HG02678 (cell line): ENCODE measurements at regions not wholly inside any gene's neighbourhood (a gene's known extent, or its start where the extent isn't known, plus 50 kb on each side); places are given as distances from the start of the nearest gene placed in this dataset.
A peak's percentile ranks its signal among the peaks of the same experiment; 100 is the strongest.

ENCODE experiments used
- ATAC-seq: cut with Tn5 transposase; IDR thresholded peaks from one replicate; pipeline ENCODE4 v1.9.1; 2021; ENCODE audit warnings: mild to moderate bottlenecking, moderate library complexity; ENCODE audit not compliant: unreplicated experiment

- ATAC-seq = no peak
These were observed 516.1 kb downstream of the ZIC1 start for GRCh38 chr3:147925272-147925671.

- no peak for ATAC-seq
These were observed 521.2 kb downstream of the ZIC1 start for GRCh38 chr3:147930232-147930807.

GRCh38 chr3:147934451-147935180 is 525.5 kb downstream of the ZIC1 start:
- ATAC-seq = no peak

- ATAC-seq = no peak
These were observed 528.2 kb downstream of the ZIC1 start for GRCh38 chr3:147937341-147937740.

GRCh38 chr3:147937891-147938290 is 528.7 kb downstream of the ZIC1 start:
- ATAC-seq = no peak

- no peak for ATAC-seq
These were observed 530.3 kb downstream of the ZIC1 start for GRCh38 chr3:147939425-147939824.

GRCh38 chr3:147939839-147940238 is 530.7 kb downstream of the ZIC1 start:
- no peak for ATAC-seq

- ATAC-seq = no peak
These were observed 531.4 kb downstream of the ZIC1 start for GRCh38 chr3:147940405-147941193.

GRCh38 chr3:147941969-147942368 is 532.8 kb downstream of the ZIC1 start:
- ATAC-seq = no peak

- no peak for ATAC-seq
These were observed 534.2 kb downstream of the ZIC1 start for GRCh38 chr3:147943265-147943945.

GRCh38 chr3:147945968-147946519 is 536.9 kb downstream of the ZIC1 start:
- peak; percentile 59 for ATAC-seq

GRCh38 chr3:147956615-147957014 is 547.5 kb downstream of the ZIC1 start:
- no peak for ATAC-seq

- ATAC-seq = no peak
These were observed 549.6 kb downstream of the ZIC1 start for GRCh38 chr3:147958754-147959153.

GRCh38 chr3:147960786-147961185 is 551.6 kb downstream of the ZIC1 start:
- no peak for ATAC-seq

- no peak for ATAC-seq
These were observed 553.4 kb downstream of the ZIC1 start for GRCh38 chr3:147962408-147963164.

GRCh38 chr3:147963711-147964110 is 554.5 kb downstream of the ZIC1 start:
- no peak for ATAC-seq

GRCh38 chr3:147975165-147975564 is 566.0 kb downstream of the ZIC1 start:
- ATAC-seq = no peak

GRCh38 chr3:147977001-147977400 is 567.8 kb downstream of the ZIC1 start:
- ATAC-seq = no peak

GRCh38 chr3:147987549-147987948 is 578.4 kb downstream of the ZIC1 start:
- no peak for ATAC-seq

GRCh38 chr3:147989344-147989743 is 580.2 kb downstream of the ZIC1 start:
- no peak for ATAC-seq
